Osteocyte (in vitro differentiated cells): ENCODE measurements at regions not wholly inside any gene's neighbourhood (a gene's known extent, or its start where the extent isn't known, plus 50 kb on each side); places are given as distances from the start of the nearest gene placed in this dataset.
"Not testable (repeated sequence)": the region's sequence is repeated elsewhere in the genome, so short reads cannot be mapped to it uniquely, and the experiment has no call there.

Source experiments
- DNase-seq: peaks from one replicate; pipeline ENCODE4 v3.0.0; 2021; ENCODE audit warnings: mixed read lengths; ENCODE audit not compliant: unreplicated experiment; ENCODE audit errors: extremely low spot score
- H3K27ac Mint-ChIP-seq: one replicate; pipeline ENCODE4 v1.8.0; 2021; ENCODE audit warnings: mild to moderate bottlenecking, mixed read lengths; ENCODE audit not compliant: unreplicated experiment
- H3K27me3 Mint-ChIP-seq: one replicate; pipeline ENCODE4 v1.8.0; 2021; ENCODE audit warnings: mixed read lengths; ENCODE audit not compliant: unreplicated experiment
- H3K36me3 Mint-ChIP-seq: one replicate; pipeline ENCODE4 v1.8.0; 2021; ENCODE audit warnings: mixed read lengths; ENCODE audit not compliant: unreplicated experiment
- H3K4me1 Mint-ChIP-seq: one replicate; pipeline ENCODE4 v1.8.0; 2021; ENCODE audit warnings: mixed read lengths; ENCODE audit not compliant: unreplicated experiment
- H3K4me3 Mint-ChIP-seq: one replicate; pipeline ENCODE4 v1.8.0; 2021; ENCODE audit warnings: mild to moderate bottlenecking, moderate library complexity, mixed read lengths; ENCODE audit not compliant: unreplicated experiment
- H3K9me3 Mint-ChIP-seq: one replicate; pipeline ENCODE4 v1.8.0; 2021; ENCODE audit warnings: mixed read lengths; ENCODE audit not compliant: unreplicated experiment
- CTCF ChIP-seq: fragments of 200-600 bp; sonication (generic); IDR thresholded peaks from 2 replicates; pipeline ENCODE4 v1.5.0; 2021; ENCODE audit warnings: antibody characterized with exemption, mild to moderate bottlenecking, moderate library complexity

- Mint-ChIP-seq H3K27ac (peak overlapping the region; percentile 29), H3K36me3 (no peaks in the 10 kb centered on the region), H3K4me1 (peaks cover 26% of the 10 kb centered on the region), H3K9me3 (no peaks in the 10 kb centered on the region), H3K4me3 (no peak overlapping the region), H3K27me3 (no peaks in the 10 kb centered on the region)
- TF ChIP-seq CTCF, result no peak
- no peak for DNase-seq
Observed at GRCh38 chr6:11380549-11380948, 148.1 kb upstream of the NEDD9 start.

GRCh38 chr6:11379805-11380204, 147.3 kb upstream of the NEDD9 start:
- Mint-ChIP-seq H3K9me3 (no peaks in the 10 kb centered on the region), H3K27me3 (no peaks in the 10 kb centered on the region), H3K27ac (no peak overlapping the region), H3K4me1 (peaks cover 20% of the 10 kb centered on the region), H3K4me3 (no peak overlapping the region), H3K36me3 (no peaks in the 10 kb centered on the region)
- DNase-seq, result no peak
- no peak for TF ChIP-seq CTCF

- H3K27ac Mint-ChIP-seq, result no peak overlapping the region
- no peaks in the 10 kb centered on the region for H3K27me3 Mint-ChIP-seq
- H3K36me3 Mint-ChIP-seq, result no peaks in the 10 kb centered on the region
- peaks cover 11% of the 10 kb centered on the region for H3K4me1 Mint-ChIP-seq
- no peak overlapping the region for H3K4me3 Mint-ChIP-seq
- no peak for DNase-seq
- H3K9me3 Mint-ChIP-seq, result no peaks in the 10 kb centered on the region
- no peak for TF ChIP-seq CTCF
Observed at GRCh38 chr6:11378639-11379038, 146.2 kb upstream of the NEDD9 start.

GRCh38 chr6:11374036-11375010, 141.9 kb upstream of the NEDD9 start:
- Mint-ChIP-seq H3K27ac (no peak overlapping the region), H3K36me3 (no peaks in the 10 kb centered on the region)
- no peak for TF ChIP-seq CTCF

GRCh38 chr6:11373208-11373607, 140.7 kb upstream of the NEDD9 start:
- Mint-ChIP-seq H3K4me1 (no peaks in the 10 kb centered on the region), H3K9me3 (no peaks in the 10 kb centered on the region), H3K36me3 (no peaks in the 10 kb centered on the region), H3K4me3 (no peak overlapping the region), H3K27ac (no peak overlapping the region), H3K27me3 (no peaks in the 10 kb centered on the region)
- no peak for DNase-seq
- no peak for TF ChIP-seq CTCF

More at GRCh38 chr6:11374036-11375010, 141.9 kb upstream of the NEDD9 start:
- Mint-ChIP-seq H3K9me3 (no peaks in the 10 kb centered on the region), H3K4me1 (no peaks in the 10 kb centered on the region), H3K4me3 (no peak overlapping the region), H3K27me3 (no peaks in the 10 kb centered on the region)
- DNase-seq, result no peak

GRCh38 chr6:11372186-11372790, 139.8 kb upstream of the NEDD9 start:
- not testable (repeated sequence) for H3K4me1 Mint-ChIP-seq, H3K9me3 Mint-ChIP-seq, DNase-seq, H3K27ac Mint-ChIP-seq, H3K27me3 Mint-ChIP-seq, H3K4me3 Mint-ChIP-seq, H3K36me3 Mint-ChIP-seq
